Loucy (cell line): ENCODE measurements at regions not wholly inside any gene's neighbourhood (a gene's known extent, or its start where the extent isn't known, plus 50 kb on each side); places are given as distances from the start of the nearest gene placed in this dataset.

Source experiments
- H2AFZ ChIP-seq: fragments of 200-600 bp; sonication (generic); 2 replicates; pipeline ENCODE4 v1.6.0; 2016; ENCODE audit warnings: antibody characterized with exemption, mild to moderate bottlenecking, low read length, moderate library complexity
- H3F3A ChIP-seq: fragments of 200-600 bp; 2 replicates; pipeline ENCODE4 v1.6.0; 2016; ENCODE audit warnings: antibody characterized with exemption, low read depth, mild to moderate bottlenecking
- H3K27me3 ChIP-seq: fragments of 200-600 bp; sonication (generic); 2 replicates; pipeline ENCODE4 v1.6.1; 2014; ENCODE audit warnings: low read length, mild to moderate bottlenecking; ENCODE audit not compliant: insufficient read depth, poor library complexity, severe bottlenecking
- H3K36me3 ChIP-seq: fragments of 200-600 bp; sonication (generic); 2 replicates; pipeline ENCODE4 v1.6.1; 2016; ENCODE audit warnings: low read length; ENCODE audit not compliant: insufficient read depth
- H3K4me1 ChIP-seq: fragments of 200-600 bp; sonication (generic); 2 replicates; pipeline ENCODE4 v1.5.1; 2014; ENCODE audit warnings: low read length, mild to moderate bottlenecking; ENCODE audit not compliant: insufficient read depth, poor library complexity, severe bottlenecking
- H3K4me2 ChIP-seq: fragments of 200-600 bp; sonication (generic); 2 replicates; pipeline ENCODE4 v1.6.0; 2014; ENCODE audit warnings: antibody characterized with exemption, low read length, low read depth, mild to moderate bottlenecking; ENCODE audit not compliant: poor library complexity, severe bottlenecking
- H3K4me3 ChIP-seq: fragments of 200-600 bp; sonication (generic); 2 replicates; pipeline ENCODE4 v1.5.1; 2014; ENCODE audit warnings: low read length, mild to moderate bottlenecking, mixed read lengths; ENCODE audit not compliant: poor library complexity, severe bottlenecking
- H3K79me2 ChIP-seq: fragments of 200-600 bp; sonication (generic); 2 replicates; pipeline ENCODE4 v1.6.1; 2014; ENCODE audit warnings: low read length; ENCODE audit not compliant: insufficient read depth
- H3K9ac ChIP-seq: fragments of 200-600 bp; sonication (generic); 2 replicates; pipeline ENCODE4 v1.6.0; 2014; ENCODE audit warnings: mild to moderate bottlenecking, low read depth, low read length, moderate library complexity; ENCODE audit not compliant: poor library complexity, severe bottlenecking
- H3K9me2 ChIP-seq: fragments of 200-600 bp; sonication (generic); replicated peaks from 2 replicates; pipeline ENCODE4 v1.6.1; 2016; ENCODE audit warnings: low read depth, low read length, mixed read lengths
- H3K9me3 ChIP-seq: fragments of 200-600 bp; sonication (generic); 2 replicates; pipeline ENCODE4 v1.6.1; 2014; ENCODE audit warnings: mild to moderate bottlenecking, antibody characterized with exemption, low read length, low read depth; ENCODE audit not compliant: insufficient read depth
- H4K20me1 ChIP-seq: fragments of 200-600 bp; sonication (generic); 2 replicates; pipeline ENCODE4 v1.6.0; 2014; ENCODE audit warnings: antibody characterized with exemption, low read length, mild to moderate bottlenecking; ENCODE audit not compliant: insufficient read depth, poor library complexity, severe bottlenecking
- EZH2phosphoT487 ChIP-seq: fragments of 200-600 bp; IDR thresholded peaks from 2 replicates; pipeline ENCODE4 v1.6.1; 2018; ENCODE audit warnings: antibody characterized with exemption, mild to moderate bottlenecking, moderate library complexity, borderline replicate concordance
- TF ChIP-seq, protein P1 (sequence below): fragments of 200-600 bp; sonication (generic); conservative IDR thresholded peaks from 2 replicates; pipeline ENCODE4 v1.5.1; 2014; ENCODE audit warnings: mild to moderate bottlenecking, antibody characterized with exemption, low read length

GRCh38 chr14:104435147-104436046 lies 144.2 kb upstream of the C14orf180 start:
- Histone ChIP-seq H3K9ac (no peak overlapping the region), H2AFZ (no peak overlapping the region), H3K9me3 (no peaks in the 10 kb centered on the region), H3K79me2 (no peaks in the 10 kb centered on the region), H3K27me3 (no peaks in the 10 kb centered on the region), H3F3A (no peaks in the 10 kb centered on the region), H3K4me2 (no peak overlapping the region), H3K36me3 (no peaks in the 10 kb centered on the region), H3K4me3 (no peak overlapping the region), H3K9me2 (no peaks in the 10 kb centered on the region), H4K20me1 (no peaks in the 10 kb centered on the region), H3K4me1 (peaks cover 13% of the 10 kb centered on the region)
- TF ChIP-seq, protein P1, sequence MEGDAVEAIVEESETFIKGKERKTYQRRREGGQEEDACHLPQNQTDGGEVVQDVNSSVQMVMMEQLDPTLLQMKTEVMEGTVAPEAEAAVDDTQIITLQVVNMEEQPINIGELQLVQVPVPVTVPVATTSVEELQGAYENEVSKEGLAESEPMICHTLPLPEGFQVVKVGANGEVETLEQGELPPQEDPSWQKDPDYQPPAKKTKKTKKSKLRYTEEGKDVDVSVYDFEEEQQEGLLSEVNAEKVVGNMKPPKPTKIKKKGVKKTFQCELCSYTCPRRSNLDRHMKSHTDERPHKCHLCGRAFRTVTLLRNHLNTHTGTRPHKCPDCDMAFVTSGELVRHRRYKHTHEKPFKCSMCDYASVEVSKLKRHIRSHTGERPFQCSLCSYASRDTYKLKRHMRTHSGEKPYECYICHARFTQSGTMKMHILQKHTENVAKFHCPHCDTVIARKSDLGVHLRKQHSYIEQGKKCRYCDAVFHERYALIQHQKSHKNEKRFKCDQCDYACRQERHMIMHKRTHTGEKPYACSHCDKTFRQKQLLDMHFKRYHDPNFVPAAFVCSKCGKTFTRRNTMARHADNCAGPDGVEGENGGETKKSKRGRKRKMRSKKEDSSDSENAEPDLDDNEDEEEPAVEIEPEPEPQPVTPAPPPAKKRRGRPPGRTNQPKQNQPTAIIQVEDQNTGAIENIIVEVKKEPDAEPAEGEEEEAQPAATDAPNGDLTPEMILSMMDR = no peak
- TF ChIP-seq EZH2phosphoT487 = no peak

- H3K36me3 ChIP-seq = no peaks in the 10 kb centered on the region
- no peak overlapping the region for H3K9ac ChIP-seq
- no peaks in the 10 kb centered on the region for H3K9me3 ChIP-seq
- H3K79me2 ChIP-seq = no peaks in the 10 kb centered on the region
- no peak for TF ChIP-seq EZH2phosphoT487
- TF ChIP-seq, protein P1 = no peak
- peak overlapping the region; percentile 21 for H3K4me2 ChIP-seq
- H3K4me1 ChIP-seq = peaks cover 13% of the 10 kb centered on the region
- H3F3A ChIP-seq = no peaks in the 10 kb centered on the region
- no peaks in the 10 kb centered on the region for H4K20me1 ChIP-seq
- no peaks in the 10 kb centered on the region for H3K9me2 ChIP-seq
- H3K4me3 ChIP-seq = no peak overlapping the region
- H3K27me3 ChIP-seq = no peaks in the 10 kb centered on the region
- no peak overlapping the region for H2AFZ ChIP-seq
Measured at GRCh38 chr14:104436047-104436591, 143.4 kb upstream of the C14orf180 start.

DNA sequence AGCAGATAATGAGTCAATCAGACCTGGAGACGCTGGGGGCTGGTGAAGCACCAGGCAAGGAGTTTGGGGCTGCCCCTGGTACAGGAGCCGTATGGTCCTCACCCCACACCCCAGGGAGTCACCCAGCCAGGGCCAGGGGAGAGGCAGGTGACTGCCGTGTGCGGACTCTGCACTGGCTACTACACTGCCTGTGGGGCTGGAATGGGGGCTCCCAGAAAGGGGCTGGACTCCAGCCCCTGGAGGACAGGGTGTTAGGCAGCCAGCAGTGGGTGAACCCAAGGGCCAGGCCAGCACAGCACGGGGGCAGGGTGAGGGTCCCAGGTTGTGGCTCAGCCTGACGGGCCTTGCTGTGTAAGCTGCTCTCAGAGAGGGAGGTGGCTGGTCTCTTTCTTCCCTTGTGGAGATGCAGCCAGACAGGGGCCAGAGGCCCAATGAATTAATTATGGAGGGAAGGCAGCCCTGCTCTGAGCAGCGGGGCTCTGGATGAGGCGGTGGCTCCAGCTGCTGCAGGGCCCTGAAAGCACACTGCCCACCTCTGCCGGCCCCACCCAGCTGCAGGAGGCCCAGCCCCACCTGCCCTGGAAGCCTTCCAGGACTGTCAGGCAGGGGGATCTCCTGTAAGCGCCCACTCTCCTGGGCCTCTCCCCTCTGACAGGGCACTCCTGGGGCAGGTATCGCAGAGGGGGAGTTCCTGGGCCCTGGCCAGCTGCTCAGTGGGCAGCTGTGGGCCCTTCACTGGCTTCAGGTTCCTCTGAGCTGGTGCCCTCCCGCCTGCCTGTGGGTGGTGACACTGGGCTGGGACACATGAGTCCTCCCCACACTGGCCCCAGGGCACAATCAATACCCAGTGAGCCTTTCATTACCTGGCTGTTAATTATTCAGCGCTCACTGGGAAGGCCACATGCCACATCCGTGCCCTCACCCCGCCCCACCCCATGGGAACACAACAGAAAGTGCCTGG lies 142.5 kb upstream of the C14orf180 start:
- Histone ChIP-seq H3K79me2 (no peaks in the 10 kb centered on the region), H3K27me3 (no peaks in the 10 kb centered on the region), H3K4me2 (peak overlapping the region; percentile 21), H3K9me2 (no peaks in the 10 kb centered on the region), H3K4me1 (peaks cover 13% of the 10 kb centered on the region), H3K36me3 (no peaks in the 10 kb centered on the region), H3K9ac (no peak overlapping the region), H3F3A (no peaks in the 10 kb centered on the region), H2AFZ (no peak overlapping the region), H3K4me3 (no peak overlapping the region), H3K9me3 (no peaks in the 10 kb centered on the region), H4K20me1 (no peaks in the 10 kb centered on the region)
- TF ChIP-seq, protein P1 = no peak
- no peak for TF ChIP-seq EZH2phosphoT487
